ENCODE measurements at regions not wholly inside any gene's neighbourhood (a gene's known extent, or its start where the extent isn't known, plus 50 kb on each side); places are given as distances from the start of the nearest gene placed in this dataset.

DNA sequence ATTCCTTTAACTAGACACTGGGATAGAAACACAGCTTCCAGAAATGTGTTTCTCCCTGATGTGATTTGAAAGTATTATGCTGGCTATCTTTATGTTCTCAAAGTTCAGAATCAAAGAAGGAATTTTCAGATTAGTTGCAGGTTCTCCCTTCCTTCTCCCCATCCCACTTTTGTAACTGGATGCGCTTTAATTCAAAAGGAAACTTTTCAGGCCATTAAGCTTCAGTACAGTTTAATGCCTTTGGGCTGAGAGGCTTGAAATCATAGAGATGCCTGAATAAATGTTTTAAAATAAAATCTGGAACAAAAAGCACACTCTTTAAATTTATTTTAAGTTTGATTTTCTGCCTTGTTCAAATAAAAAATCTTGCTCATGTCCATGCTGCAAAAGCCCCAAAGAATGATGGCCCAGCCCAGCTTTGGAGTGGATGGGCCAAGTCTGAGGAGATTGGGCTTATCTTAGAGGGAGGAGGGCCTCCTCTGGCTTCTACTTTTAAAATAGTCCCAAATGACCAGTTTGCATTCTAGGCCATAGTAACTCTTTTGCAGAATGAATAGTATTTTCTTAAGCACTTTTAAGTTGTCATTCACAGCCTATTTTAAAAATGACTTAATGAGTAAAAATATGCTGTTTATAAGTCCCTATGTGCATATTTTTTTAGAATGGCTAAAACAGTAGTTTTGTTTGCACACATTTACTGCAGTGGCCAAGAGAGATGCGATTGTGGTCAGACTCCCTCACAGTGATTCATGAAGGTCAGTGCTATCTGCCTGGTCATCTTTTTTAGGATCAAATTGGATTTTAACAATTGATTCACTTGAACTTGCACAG is 129.2 kb downstream of the MTX2 start:
- TF ChIP-seq, protein P1, sequence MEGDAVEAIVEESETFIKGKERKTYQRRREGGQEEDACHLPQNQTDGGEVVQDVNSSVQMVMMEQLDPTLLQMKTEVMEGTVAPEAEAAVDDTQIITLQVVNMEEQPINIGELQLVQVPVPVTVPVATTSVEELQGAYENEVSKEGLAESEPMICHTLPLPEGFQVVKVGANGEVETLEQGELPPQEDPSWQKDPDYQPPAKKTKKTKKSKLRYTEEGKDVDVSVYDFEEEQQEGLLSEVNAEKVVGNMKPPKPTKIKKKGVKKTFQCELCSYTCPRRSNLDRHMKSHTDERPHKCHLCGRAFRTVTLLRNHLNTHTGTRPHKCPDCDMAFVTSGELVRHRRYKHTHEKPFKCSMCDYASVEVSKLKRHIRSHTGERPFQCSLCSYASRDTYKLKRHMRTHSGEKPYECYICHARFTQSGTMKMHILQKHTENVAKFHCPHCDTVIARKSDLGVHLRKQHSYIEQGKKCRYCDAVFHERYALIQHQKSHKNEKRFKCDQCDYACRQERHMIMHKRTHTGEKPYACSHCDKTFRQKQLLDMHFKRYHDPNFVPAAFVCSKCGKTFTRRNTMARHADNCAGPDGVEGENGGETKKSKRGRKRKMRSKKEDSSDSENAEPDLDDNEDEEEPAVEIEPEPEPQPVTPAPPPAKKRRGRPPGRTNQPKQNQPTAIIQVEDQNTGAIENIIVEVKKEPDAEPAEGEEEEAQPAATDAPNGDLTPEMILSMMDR (IDR thresholded peaks at IDR 0.05; ENCODE audit: borderline replicate concordance, insufficient read depth, low read depth, low read length) = no peak
- H3K4me3 ChIP-seq (ENCODE audit: low read depth, low read length) = no peak overlapping the region

GRCh38 chr2:176399074-176399598 is 129.9 kb downstream of the MTX2 start:
- TF ChIP-seq, protein P1 (IDR thresholded peaks at IDR 0.05; ENCODE audit: borderline replicate concordance, insufficient read depth, low read depth, low read length) = no peak
- H3K4me3 ChIP-seq (ENCODE audit: low read depth, low read length) = no peak overlapping the region

DNA sequence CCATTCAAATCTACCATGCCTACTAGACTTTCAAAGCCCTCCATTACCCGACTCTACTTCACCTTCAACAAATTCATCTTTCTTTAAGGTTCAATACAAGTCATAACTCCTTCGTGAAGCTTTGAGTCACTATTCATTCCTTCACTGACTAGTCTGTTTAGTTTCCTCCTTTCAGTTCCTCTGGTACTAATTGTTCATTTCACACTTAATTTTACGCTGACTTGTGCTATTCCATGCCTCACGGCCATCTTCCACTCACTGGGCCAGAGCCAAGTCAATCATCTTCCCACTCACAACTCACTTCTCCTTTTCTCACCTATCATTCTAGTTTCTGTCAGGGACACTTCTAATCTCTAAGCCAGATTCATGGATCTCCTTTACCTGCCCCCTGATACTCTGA is 136.2 kb downstream of the MTX2 start:
- H3K4me3 ChIP-seq (ENCODE audit: low read depth, low read length) = no peak overlapping the region
- TF ChIP-seq, protein P1 (IDR thresholded peaks at IDR 0.05; ENCODE audit: borderline replicate concordance, insufficient read depth, low read depth, low read length) = no peak

DNA sequence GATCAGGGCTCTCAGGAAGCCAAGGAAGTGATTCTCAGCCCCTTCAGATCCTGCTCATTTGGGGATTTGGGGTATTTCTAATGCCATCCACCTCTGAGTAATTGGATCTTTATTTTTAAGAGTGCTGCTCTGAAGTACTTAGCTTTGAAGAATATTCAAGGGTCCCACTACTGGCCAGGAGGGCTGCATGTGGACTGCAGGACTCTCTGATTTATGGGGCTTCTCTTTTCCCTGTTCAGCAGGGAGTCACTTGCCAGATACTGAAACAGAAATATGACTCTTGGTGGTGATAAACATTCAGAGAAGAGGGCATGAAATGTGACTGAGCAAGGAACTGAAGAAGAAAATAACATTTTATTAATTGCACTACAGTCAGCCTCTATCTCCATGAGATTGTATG is 138.5 kb downstream of the MTX2 start:
- TF ChIP-seq, protein P1 (IDR thresholded peaks at IDR 0.05; ENCODE audit: borderline replicate concordance, insufficient read depth, low read depth, low read length) = no peak
- no peak overlapping the region for H3K4me3 ChIP-seq (ENCODE audit: low read depth, low read length)

- TF ChIP-seq, protein P1 (IDR thresholded peaks at IDR 0.05; ENCODE audit: borderline replicate concordance, insufficient read depth, low read depth, low read length) = no peak
- no peak overlapping the region for H3K4me3 ChIP-seq (ENCODE audit: low read depth, low read length)
These were observed 140.4 kb downstream of the MTX2 start for GRCh38 chr2:176409671-176410070.

- TF ChIP-seq, protein P1 (IDR thresholded peaks at IDR 0.05; ENCODE audit: borderline replicate concordance, insufficient read depth, low read depth, low read length) = no peak
- H3K4me3 ChIP-seq (ENCODE audit: low read depth, low read length) = no peak overlapping the region
These were observed 142.9 kb downstream of the MTX2 start for GRCh38 chr2:176412136-176412535.

GRCh38 chr2:176413786-176414185 is 144.5 kb downstream of the MTX2 start:
- H3K4me3 ChIP-seq (ENCODE audit: low read depth, low read length) = no peak overlapping the region
- TF ChIP-seq, protein P1 (IDR thresholded peaks at IDR 0.05; ENCODE audit: borderline replicate concordance, insufficient read depth, low read depth, low read length) = no peak

Data from GM12875 (cell line).